GM18502 (cell line): ENCODE measurements at regions not wholly inside any gene's neighbourhood (a gene's known extent, or its start where the extent isn't known, plus 50 kb on each side); places are given as distances from the start of the nearest gene placed in this dataset.
"Not testable (repeated sequence)": the region's sequence is repeated elsewhere in the genome, so short reads cannot be mapped to it uniquely, and the experiment has no call there.

Experiments used
- ATAC-seq: cut with Tn5 transposase; IDR thresholded peaks from one replicate; pipeline ENCODE4 v1.9.1; 2021; ENCODE audit warnings: mild to moderate bottlenecking; ENCODE audit not compliant: unreplicated experiment, poor library complexity

DNA sequence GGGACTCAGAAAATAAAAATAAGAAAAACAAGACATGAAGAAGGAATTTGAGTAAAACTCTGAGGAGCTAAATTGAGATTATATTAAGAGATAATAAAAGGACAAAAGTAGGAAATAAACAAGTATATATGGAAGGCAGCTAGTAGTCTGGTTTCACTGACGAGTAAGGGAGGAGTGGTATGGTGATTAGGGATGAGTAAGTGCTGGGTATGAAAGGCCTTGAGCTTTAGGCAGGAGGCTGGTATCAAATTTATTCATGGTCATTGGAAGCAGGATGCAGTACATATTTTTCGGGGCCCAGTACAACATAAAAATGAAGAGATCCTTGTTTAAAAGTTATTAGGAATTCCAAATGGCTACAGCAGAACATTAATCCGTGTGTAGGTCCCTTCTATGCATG lies 789.7 kb upstream of the PRMT6 start:
- no peak for ATAC-seq

DNA sequence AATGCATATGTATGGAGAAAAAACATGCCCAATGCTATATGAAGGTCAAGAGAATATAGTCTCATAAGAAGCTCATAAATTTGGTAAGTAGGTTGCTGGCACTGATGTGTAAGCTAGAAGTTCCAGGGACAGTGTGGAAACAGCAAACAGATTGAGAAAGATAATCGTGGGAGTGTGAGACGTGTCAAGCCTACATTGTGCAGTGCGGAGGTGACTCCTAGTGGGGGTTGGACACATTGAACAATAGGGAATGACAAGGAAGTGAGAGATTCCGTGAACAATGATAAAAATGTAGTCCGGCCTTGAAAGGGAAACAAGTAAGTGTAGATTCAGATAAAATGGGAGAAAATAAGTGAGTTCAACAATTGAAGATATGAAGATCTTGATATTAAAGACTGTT lies 788.4 kb upstream of the PRMT6 start:
- ATAC-seq, result no peak

- ATAC-seq, result no peak
These were observed 779.6 kb upstream of the PRMT6 start for GRCh38 chr1:106276871-106277270.

DNA sequence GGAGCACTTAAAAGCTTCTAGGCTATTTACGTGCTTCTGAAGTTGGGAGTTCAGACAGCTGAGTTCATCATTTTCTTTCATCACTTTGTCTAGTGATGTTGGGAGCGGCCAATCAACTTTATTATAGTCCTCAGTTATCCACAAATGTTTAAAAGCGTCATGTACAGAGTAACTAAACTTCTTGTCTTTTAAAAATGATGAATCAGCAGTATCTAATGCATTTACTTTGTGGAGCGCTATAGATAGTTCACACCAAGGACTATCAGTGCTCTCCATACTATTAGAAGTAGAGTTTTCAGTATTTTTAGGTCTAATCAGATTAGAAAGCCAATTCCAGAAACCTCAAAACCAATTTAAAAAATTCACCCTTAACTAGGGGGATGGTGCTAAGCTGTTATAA lies 778.7 kb upstream of the PRMT6 start:
- no peak for ATAC-seq

- no peak for ATAC-seq
These were observed 777.8 kb upstream of the PRMT6 start for GRCh38 chr1:106278716-106279115.

- no peak for ATAC-seq
These were observed 767.1 kb upstream of the PRMT6 start for GRCh38 chr1:106289265-106289928.

DNA sequence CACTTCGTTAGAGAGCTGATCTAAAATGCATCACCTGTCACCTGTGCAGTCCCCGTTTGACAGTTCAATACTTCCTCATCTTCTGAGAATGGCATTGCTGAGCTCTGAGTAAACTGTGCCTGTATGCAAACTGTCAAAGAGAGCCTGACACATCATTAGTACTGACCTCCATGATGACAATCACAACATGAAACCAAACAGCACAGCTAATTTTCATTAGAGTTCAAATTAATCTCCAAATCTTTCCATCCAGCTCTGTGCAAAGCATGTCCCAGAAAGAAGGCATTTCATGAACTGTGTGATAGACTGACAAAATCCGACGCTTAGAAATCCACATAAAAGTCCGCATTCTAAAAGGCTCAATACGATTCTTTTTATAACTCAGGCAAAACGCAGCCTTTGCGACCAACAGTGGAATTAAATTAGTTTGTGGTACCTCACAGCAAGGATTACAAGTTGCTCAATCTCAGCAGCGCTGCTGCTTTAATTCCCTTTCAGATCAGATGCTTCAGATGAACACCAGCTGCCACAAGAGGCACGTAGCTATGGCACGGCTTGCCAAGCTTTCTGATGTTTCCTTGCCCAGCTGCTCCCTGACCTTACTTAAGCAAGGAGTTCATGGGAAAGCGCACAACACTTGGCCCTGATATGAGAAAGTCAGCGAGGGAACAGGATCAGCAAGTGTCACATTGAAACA lies 765.5 kb upstream of the PRMT6 start:
- no peak for ATAC-seq

DNA sequence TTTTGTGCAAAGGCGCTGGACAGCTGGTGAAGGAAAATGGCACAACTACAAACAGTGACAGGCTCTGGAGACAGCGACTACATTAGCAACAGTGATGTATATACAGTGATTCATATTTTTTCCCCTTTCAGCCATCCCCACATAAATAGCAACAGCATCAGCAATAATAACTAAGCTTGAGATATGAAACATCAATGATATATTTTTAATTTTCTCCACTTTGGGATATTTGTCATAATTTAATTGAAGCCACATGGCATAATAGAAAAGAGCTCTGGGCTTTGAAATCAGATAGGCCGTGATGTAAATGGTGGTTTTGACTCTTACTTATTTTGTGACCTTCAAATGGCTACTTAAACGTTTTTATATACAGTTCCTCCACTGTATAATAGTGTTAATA lies 764.3 kb upstream of the PRMT6 start:
- ATAC-seq, result no peak

GRCh38 chr1:106296431-106296830 lies 760.0 kb upstream of the PRMT6 start:
- ATAC-seq, result no peak

GRCh38 chr1:106304106-106304505 lies 752.4 kb upstream of the PRMT6 start:
- ATAC-seq, result no peak

GRCh38 chr1:106319612-106320011 lies 736.9 kb upstream of the PRMT6 start:
- no peak for ATAC-seq

- no peak for ATAC-seq
These were observed 730.9 kb upstream of the PRMT6 start for GRCh38 chr1:106325600-106325999.

DNA sequence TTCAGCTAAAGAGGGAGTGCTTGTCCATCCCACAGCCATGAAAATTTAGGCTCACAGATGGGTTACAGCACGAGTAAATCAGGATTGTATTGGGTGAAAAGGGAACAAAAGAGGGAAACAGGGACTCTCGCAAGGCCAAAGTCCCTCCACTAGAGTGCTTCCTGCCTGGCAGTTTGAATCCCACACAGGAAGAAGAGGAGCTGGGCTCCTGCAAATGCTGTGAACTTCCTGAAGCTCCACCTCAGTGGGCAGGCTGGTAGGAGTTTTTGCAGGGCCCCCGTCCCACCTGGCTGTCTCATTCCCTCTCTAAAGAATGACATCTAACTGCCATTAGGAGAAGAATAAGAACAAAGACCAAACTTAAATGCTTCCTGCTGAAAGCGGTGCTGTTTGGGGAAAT lies 712.0 kb upstream of the PRMT6 start:
- ATAC-seq, result no peak

DNA sequence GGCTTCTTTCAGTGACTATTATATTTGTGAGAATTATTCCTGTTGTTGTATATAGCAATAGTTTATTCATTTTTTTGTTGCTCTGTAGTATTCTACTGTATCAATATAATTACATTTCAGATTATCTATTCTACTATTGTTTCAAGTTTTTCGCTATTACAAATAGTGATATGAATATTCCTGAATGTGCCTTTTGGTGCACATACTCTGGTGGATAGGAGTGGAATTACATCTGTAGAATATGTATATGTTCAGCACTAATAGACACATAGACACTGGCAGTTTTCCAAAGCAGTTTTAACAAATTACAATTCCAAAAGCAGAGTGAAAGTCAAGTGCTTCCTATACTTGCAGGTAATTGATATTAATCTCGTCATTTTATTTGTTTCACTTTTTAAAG lies 696.2 kb upstream of the PRMT6 start:
- no peak for ATAC-seq

- no peak for ATAC-seq
These were observed 689.7 kb upstream of the PRMT6 start for GRCh38 chr1:106366627-106367319.

DNA sequence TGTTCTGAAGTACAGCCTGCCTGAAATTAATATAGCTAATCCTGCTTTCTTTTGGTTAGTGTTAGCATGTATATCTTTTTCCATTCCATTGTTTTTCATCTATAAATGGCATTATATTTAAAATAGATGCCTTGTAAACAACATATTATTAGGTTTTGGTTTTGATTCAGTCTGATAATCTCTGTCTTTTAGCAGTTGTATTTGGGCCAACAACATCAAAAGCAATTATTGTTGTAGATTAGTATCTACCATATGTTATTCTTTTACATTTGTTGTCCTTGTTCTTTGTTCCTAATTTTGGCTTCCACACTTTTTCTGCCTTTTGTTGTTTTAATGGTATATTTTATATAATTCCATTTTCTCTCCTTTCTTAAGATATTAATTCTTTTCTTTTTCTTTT lies 678.2 kb upstream of the PRMT6 start:
- no peak for ATAC-seq

- no peak for ATAC-seq
These were observed 675.7 kb upstream of the PRMT6 start for GRCh38 chr1:106380772-106381171.

DNA sequence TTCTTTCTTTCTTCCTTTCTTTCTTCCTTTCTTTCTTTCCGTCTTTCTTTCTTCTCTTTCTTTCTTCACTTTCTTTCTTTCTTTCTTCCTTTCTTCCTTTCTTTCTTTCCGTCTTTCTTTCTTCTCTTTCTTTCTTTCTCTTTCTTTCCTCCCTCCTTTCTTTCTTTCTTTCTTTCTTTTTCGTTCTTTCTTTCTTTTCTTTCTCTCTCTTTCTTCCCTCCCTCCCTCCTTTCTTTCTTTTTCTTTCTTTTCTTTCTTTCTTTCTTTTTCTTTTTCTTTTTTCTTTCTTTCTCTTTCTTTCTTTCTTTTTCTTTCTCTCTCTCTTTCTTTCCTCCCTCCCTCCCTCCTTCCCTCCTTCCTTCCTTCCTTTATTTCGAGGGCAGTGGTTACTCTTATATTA lies 667.3 kb upstream of the PRMT6 start:
- ATAC-seq, result not testable (repeated sequence)

DNA sequence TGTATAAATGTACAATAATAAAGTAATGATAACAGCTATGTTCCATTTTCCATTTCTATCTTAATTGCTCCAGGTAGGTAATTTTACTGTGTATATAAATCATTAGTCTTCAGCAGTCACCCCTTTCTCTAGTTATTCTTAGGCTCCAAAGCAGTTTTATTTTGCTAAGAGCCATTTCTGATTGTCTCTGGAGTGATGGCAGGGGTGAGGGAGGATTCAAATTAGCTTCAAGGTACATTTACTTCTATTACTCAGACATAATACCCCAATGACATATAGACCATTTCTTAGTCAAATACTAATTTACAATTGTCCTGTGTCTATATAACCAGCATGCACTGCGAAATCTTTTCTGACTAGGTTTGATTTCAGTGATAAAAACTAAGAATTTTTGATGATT lies 663.4 kb upstream of the PRMT6 start:
- ATAC-seq, result no peak

GRCh38 chr1:106396020-106396419 lies 660.5 kb upstream of the PRMT6 start:
- ATAC-seq, result no peak

GRCh38 chr1:106398391-106398790 lies 658.1 kb upstream of the PRMT6 start:
- no peak for ATAC-seq

DNA sequence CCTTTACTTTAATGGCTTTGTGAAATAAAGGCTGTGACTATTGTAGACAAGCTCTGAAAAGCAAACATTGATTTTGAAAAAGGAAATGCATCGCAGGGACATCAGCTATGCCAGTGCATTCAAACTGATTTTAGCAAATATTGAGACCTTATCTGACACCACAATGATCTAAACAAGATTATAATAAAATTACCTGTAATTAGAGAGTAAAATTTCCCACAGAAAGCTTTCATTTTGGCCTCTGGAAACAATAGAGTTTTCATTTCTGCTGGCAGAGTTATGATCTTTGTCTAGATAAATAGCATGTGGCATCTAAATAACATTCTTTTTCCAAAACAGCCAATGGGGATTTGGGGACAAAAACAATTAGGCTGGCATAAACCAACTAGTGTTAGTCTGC lies 650.4 kb upstream of the PRMT6 start:
- ATAC-seq, result no peak
